Panc1 (cell line): ENCODE measurements at regions not wholly inside any gene's neighbourhood (a gene's known extent, or its start where the extent isn't known, plus 50 kb on each side); places are given as distances from the start of the nearest gene placed in this dataset.

Source experiments
- ATAC-seq: fragments of 200-7000 bp; cut with Tn5 transposase; 2 replicates; pipeline ENCODE4 v1.9.1; 2020; ENCODE audit warnings: mild to moderate bottlenecking, moderate library complexity
- BruUV-seq: library from RNA; stranded (reverse); fragments of 400-500 nt; replicated peaks from 2 replicates; lab custom pipeline; 2021; lab: Mats Ljungman, UMichigan
- CTCF ChIA-PET: fragments of 300-600 bp; sonication (Branson Sonifier 250); formaldehyde crosslinking; loops from one replicate; lab custom pipeline; 2022; ENCODE audit warnings: antibody characterized with exemption; lab: Charles Lee
- POLR2A ChIA-PET: fragments of 300-600 bp; sonication (Branson Sonifier 250); formaldehyde crosslinking; loops from one replicate; lab custom pipeline; 2022; ENCODE audit warnings: antibody characterized with exemption; lab: Charles Lee
- DNase-seq: peaks from one replicate; pipeline ENCODE4 v3.0.0-alpha.2; 2010; ENCODE audit warnings: low read depth, low spot score
- H3K27ac ChIP-seq: 2 replicates; pipeline ENCODE4 v1.5.1; 2011; ENCODE audit warnings: mild to moderate bottlenecking, low read length, inconsistent platforms
- H3K27me3 ChIP-seq: fragments of 200-500 bp; sonication (Bioruptor generic); 2 replicates; pipeline ENCODE4 v1.6.0; 2014; ENCODE audit warnings: low read length, inconsistent platforms; ENCODE audit not compliant: control insufficient read depth, insufficient read depth
- H3K36me3 ChIP-seq: fragments of 200-500 bp; sonication (Bioruptor generic); 2 replicates; pipeline ENCODE4 v1.5.1; 2014; ENCODE audit warnings: inconsistent platforms, mild to moderate bottlenecking, low read length, moderate library complexity; ENCODE audit not compliant: control insufficient read depth, insufficient read depth
- H3K4me1 ChIP-seq: 2 replicates; pipeline ENCODE4 v1.5.1; 2011; ENCODE audit warnings: inconsistent platforms, mild to moderate bottlenecking, low read length, moderate library complexity; ENCODE audit not compliant: control insufficient read depth, insufficient read depth
- H3K4me3 ChIP-seq, 2 experiments: 2 replicates each; pipeline ENCODE4 v1.5.1; 2011 to 2012; ENCODE audit warnings: low read depth in 2 of 2, low read length in 2 of 2, mild to moderate bottlenecking in 2 of 2, inconsistent platforms in 1 of 2, moderate library complexity in 1 of 2
- H3K9me3 ChIP-seq: fragments of 200-500 bp; sonication (Bioruptor generic); 2 replicates; pipeline ENCODE4 v1.5.1; 2014; ENCODE audit warnings: low read depth, mild to moderate bottlenecking, inconsistent platforms, low read length, moderate library complexity; ENCODE audit not compliant: control insufficient read depth, insufficient read depth
- CTCF ChIP-seq: fragments of 450-650 bp; IDR thresholded peaks from 2 replicates; pipeline ENCODE4 v1.5.1; 2017; ENCODE audit warnings: mild to moderate bottlenecking
- POLR2AphosphoS5 ChIP-seq: IDR thresholded peaks from 2 replicates; pipeline ENCODE4 v1.6.1; 2012; ENCODE audit warnings: mild to moderate bottlenecking, low read depth, low read length, moderate library complexity
- REST ChIP-seq, 2 experiments: IDR thresholded peaks; 2 replicates each; pipeline ENCODE4 v1.6.1; 2011 to 2012; ENCODE audit warnings: low read depth in 2 of 2, control low read depth in 1 of 2, low read length in 1 of 2, mild to moderate bottlenecking in 1 of 2, moderate library complexity in 1 of 2; ENCODE audit not compliant: insufficient read depth in 1 of 2
- SIN3A ChIP-seq: IDR thresholded peaks from 2 replicates; pipeline ENCODE4 v1.6.1; 2012; ENCODE audit warnings: low read depth, mild to moderate bottlenecking, low read length, moderate library complexity, borderline replicate concordance; ENCODE audit not compliant: insufficient read depth
- TCF7L2 ChIP-seq: IDR thresholded peaks from 2 replicates; pipeline ENCODE4 v1.6.1; 2011; ENCODE audit warnings: mild to moderate bottlenecking, low read depth, low read length, inconsistent platforms
- in situ Hi-C: cut with HindIII; loops from 2 replicates; pipeline ENCODE4 v1.10.0; 2016; ENCODE audit warnings: low sequenced_read_pairs, low pct_unique_long_range_greater_than_20kb
- intact Hi-C: fragments of 100-400 bp; cut with micrococcal nuclease; formaldehyde crosslinking; loops from one replicate; pipeline ENCODE4 v1.10.0; 2022; ENCODE audit not compliant: unreplicated experiment

- Histone ChIP-seq H3K9me3 (no peaks in the 10 kb centered on the region), H3K4me3 (no peak overlapping the region), H3K27me3 (no peaks in the 10 kb centered on the region), H3K27ac (no peak overlapping the region), H3K4me1 (no peaks in the 10 kb centered on the region), H3K36me3 (no peaks in the 10 kb centered on the region)
- TF ChIP-seq CTCF (no peak), SIN3A (no peak), REST (IDR thresholded peaks at IDR 0.05; ENCODE audit: insufficient read depth in 1 of 2, low read depth in 2 of 2, low read length in 1 of 2) (no peak)
- POLR2A ChIA-PET: no interaction called here
- in situ Hi-C loops: no loop called here
- ATAC-seq (no peak), DNase-seq (no peak)
- intact Hi-C loops: no loop called here
- CTCF ChIA-PET: no interaction called here
- BruUV-seq: no TSS peak
Measured at GRCh38 chr9:134518004-134518606, 123.5 kb upstream of the COL5A1 start.

- H3K4me3 ChIP-seq: no peak overlapping the region
- no peaks in the 10 kb centered on the region for H3K9me3 ChIP-seq
- ATAC-seq: no peak
- ChIA-PET CTCF (no interaction called here), POLR2A (no interaction called here)
- no peaks in the 10 kb centered on the region for H3K27me3 ChIP-seq
- intact Hi-C loops: no loop called here
- no peak for DNase-seq
- in situ Hi-C loops: no loop called here
- no peak overlapping the region for H3K27ac ChIP-seq
- no peaks in the 10 kb centered on the region for H3K4me1 ChIP-seq
- TF ChIP-seq POLR2AphosphoS5 (no peak), CTCF (no peak), SIN3A (no peak), REST (IDR thresholded peaks at IDR 0.05; ENCODE audit: insufficient read depth in 1 of 2, low read depth in 2 of 2, low read length in 1 of 2) (no peak), TCF7L2 (no peak)
- H3K36me3 ChIP-seq: no peaks in the 10 kb centered on the region
- BruUV-seq: no TSS peak
Measured at GRCh38 chr9:134519375-134520070, 122.1 kb upstream of the COL5A1 start.
